ENCODE measurements at regions not wholly inside any gene's neighbourhood (a gene's known extent, or its start where the extent isn't known, plus 50 kb on each side); places are given as distances from the start of the nearest gene placed in this dataset.

DNA sequence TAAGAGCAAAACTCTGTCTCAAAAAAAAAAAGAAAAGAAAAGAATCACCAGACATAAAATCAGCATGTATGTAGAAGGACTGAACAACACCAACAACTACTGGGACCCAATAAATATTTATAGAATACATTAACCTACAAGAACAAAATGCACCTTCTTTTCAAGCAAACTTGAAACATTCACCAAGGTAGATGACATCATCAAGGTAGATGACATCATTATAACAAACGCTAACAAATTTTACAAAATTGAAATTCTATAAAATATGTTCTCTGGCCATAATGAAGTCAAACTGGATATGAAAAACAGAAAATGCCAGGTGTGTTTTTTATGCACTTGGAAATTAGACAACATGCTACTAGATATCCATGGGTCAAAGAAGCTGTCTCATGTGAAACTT, 220.2 kb upstream of the SNX7 start:
- Histone ChIP-seq H3K4me3 (ENCODE audit: low read length) (no peak overlapping the region), H3K36me3 (ENCODE audit: control insufficient read depth, insufficient read depth, low read length) (no peaks in the 10 kb centered on the region), H3K4me1 (ENCODE audit: control insufficient read depth, insufficient read depth, low read length) (no peaks in the 10 kb centered on the region), H3K27me3 (ENCODE audit: control insufficient read depth, insufficient read depth, low read length) (no peaks in the 10 kb centered on the region), H3K9ac (ENCODE audit: low read length) (no peak overlapping the region), H3K27ac (ENCODE audit: low read depth, low read length) (no peak overlapping the region)

DNA sequence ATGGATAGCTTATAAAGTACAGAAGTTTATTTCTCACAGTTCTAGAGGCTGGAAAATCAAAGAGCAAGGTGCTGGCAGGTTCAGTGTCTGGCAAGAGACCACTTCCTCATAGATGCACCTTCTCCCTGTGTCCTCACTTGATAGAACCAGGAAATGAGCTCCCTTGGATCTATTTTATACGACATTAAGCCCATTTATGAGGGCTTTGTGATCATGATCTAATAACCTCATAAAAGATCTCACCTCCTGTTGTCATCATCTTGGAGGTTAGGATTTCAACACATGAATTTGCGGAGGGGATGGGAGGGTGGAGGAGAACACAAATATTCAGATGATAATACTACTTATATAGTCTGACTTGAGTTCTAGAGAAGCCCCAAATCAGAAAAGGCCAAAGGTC, 222.1 kb upstream of the SNX7 start:
- no peaks in the 10 kb centered on the region for H3K27me3 ChIP-seq (ENCODE audit: control insufficient read depth, insufficient read depth, low read length)

DNA sequence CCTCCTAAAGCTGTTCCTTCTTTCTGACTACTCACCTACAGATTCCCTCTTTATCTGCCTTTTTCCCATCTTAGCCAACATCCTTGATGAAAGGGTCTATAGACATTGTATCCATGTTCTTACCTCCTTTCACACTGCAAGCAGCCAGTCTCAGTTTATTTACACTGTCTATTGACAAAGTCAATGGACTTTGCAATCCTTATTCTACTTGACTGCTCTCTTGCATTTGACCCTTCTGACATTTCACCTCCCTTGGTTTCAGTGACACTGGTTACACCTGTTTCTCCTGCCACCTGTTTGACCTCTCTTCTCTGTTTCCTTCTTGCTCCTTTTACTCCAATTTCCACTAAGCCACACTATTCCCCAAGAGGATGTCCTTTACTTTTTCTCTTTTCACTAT, 224.0 kb upstream of the SNX7 start:
- Histone ChIP-seq H3K27me3 (ENCODE audit: control insufficient read depth, insufficient read depth, low read length) (no peaks in the 10 kb centered on the region), H3K4me1 (ENCODE audit: control insufficient read depth, insufficient read depth, low read length) (no peaks in the 10 kb centered on the region), H3K27ac (ENCODE audit: low read depth, low read length) (no peak overlapping the region), H3K36me3 (ENCODE audit: control insufficient read depth, insufficient read depth, low read length) (no peaks in the 10 kb centered on the region), H3K4me3 (ENCODE audit: low read length) (no peak overlapping the region), H3K9ac (ENCODE audit: low read length) (no peak overlapping the region)

More for the DNA sequence above, 222.1 kb upstream of the SNX7 start:
- H3K9ac ChIP-seq (ENCODE audit: low read length): no peak overlapping the region
- H3K4me1 ChIP-seq (ENCODE audit: control insufficient read depth, insufficient read depth, low read length): no peaks in the 10 kb centered on the region
- no peak overlapping the region for H3K4me3 ChIP-seq (ENCODE audit: low read length)
- H3K27ac ChIP-seq (ENCODE audit: low read depth, low read length): no peak overlapping the region
- H3K36me3 ChIP-seq (ENCODE audit: control insufficient read depth, insufficient read depth, low read length): no peaks in the 10 kb centered on the region

DNA sequence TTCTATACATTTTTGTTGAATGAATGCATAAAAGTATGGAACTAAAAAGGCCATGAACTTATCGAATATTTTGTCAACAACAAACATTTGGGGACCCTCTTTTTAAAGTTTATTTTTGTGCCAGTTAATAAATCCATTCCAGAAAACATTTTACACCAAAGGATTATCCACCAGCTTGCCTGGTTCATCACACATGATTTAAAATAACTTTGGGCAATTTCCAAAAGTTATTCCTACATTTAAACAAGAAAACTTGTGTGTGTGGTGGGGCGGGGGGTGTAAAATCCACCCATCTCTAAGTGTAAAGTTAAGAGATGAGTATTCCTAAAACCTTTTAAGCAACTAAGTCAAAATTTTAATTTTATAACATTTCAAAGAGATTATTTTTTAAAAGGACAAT, 224.5 kb upstream of the SNX7 start:
- Histone ChIP-seq H3K36me3 (ENCODE audit: control insufficient read depth, insufficient read depth, low read length) (no peaks in the 10 kb centered on the region), H3K4me1 (ENCODE audit: control insufficient read depth, insufficient read depth, low read length) (no peaks in the 10 kb centered on the region), H3K9ac (ENCODE audit: low read length) (no peak overlapping the region), H3K27ac (ENCODE audit: low read depth, low read length) (no peak overlapping the region), H3K4me3 (ENCODE audit: low read length) (no peak overlapping the region), H3K27me3 (ENCODE audit: control insufficient read depth, insufficient read depth, low read length) (no peaks in the 10 kb centered on the region)

DNA sequence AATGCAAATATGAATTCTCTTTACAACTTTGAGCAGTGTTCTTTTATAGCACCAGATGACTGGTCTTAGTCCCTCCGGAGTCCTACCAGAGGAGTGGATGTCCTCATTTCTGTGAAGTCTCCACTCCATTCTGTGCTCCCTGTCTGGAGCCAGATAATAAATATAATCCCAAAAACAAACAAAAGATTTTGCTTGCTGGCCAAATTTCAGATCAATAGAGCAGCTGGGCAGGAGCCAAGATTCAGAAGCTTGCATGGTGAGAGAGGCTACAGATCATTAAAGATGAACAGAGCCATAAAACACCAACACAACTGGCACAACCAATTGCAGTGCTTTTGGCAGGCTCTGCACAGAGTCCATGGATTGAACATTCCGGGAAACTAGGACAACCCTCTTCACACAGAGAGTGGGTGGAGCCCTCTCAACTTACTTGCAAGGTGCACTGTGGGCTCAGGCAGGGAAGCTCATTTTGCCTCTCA, 231.5 kb upstream of the SNX7 start:
- H3K27me3 ChIP-seq (ENCODE audit: control insufficient read depth, insufficient read depth, low read length): no peaks in the 10 kb centered on the region
- H3K4me1 ChIP-seq (ENCODE audit: control insufficient read depth, insufficient read depth, low read length): no peaks in the 10 kb centered on the region
- H3K4me3 ChIP-seq (ENCODE audit: low read length): no peak overlapping the region
- no peak overlapping the region for H3K9ac ChIP-seq (ENCODE audit: low read length)
- H3K27ac ChIP-seq (ENCODE audit: low read depth, low read length): no peak overlapping the region
- H3K36me3 ChIP-seq (ENCODE audit: control insufficient read depth, insufficient read depth, low read length): no peaks in the 10 kb centered on the region

DNA sequence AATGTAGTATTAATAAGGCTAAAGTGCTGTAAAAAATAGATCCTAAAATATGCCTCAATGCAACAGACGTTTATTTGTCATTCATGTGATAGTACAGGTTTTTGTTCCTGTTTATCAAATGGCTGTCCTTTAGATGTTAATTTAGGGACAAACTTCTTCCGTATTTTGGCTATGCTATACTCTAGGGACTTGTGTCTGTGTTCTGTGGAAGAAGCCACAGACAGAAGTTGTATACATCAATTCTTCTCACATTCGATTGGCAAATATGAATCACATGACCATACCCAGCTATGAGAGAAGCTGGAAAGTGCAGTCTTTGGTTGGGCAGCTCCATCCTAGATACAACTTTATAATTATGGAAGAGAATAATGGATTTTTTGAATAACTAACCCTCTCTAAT, 232.7 kb upstream of the SNX7 start:
- Histone ChIP-seq H3K27me3 (ENCODE audit: control insufficient read depth, insufficient read depth, low read length) (no peaks in the 10 kb centered on the region), H3K9ac (ENCODE audit: low read length) (no peak overlapping the region), H3K27ac (ENCODE audit: low read depth, low read length) (no peak overlapping the region), H3K4me1 (ENCODE audit: control insufficient read depth, insufficient read depth, low read length) (no peaks in the 10 kb centered on the region), H3K36me3 (ENCODE audit: control insufficient read depth, insufficient read depth, low read length) (no peaks in the 10 kb centered on the region), H3K4me3 (ENCODE audit: low read length) (no peak overlapping the region)

DNA sequence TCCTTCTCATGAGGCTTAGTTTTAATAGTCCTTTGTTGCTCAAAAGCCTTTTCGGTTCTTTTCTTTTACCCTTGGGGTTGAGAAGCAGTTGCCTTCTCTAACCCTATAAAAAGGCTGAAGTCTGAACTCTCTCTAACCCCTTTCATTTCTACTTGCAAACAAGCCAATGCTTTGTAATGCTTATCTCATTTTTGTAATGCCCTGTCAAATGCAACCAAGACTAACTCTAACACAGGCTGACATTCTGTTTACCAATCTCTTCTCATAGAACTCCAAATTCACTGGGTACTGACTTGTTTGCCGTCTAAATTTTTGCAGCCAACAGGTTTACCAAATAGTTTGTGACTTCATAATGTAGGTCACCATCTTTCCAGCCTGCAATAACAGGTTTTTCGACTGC, 233.9 kb upstream of the SNX7 start:
- no peaks in the 10 kb centered on the region for H3K4me1 ChIP-seq (ENCODE audit: control insufficient read depth, insufficient read depth, low read length)
- no peak overlapping the region for H3K9ac ChIP-seq (ENCODE audit: low read length)
- no peak overlapping the region for H3K27ac ChIP-seq (ENCODE audit: low read depth, low read length)
- no peaks in the 10 kb centered on the region for H3K27me3 ChIP-seq (ENCODE audit: control insufficient read depth, insufficient read depth, low read length)
- H3K4me3 ChIP-seq (ENCODE audit: low read length): no peak overlapping the region
- H3K36me3 ChIP-seq (ENCODE audit: control insufficient read depth, insufficient read depth, low read length): no peaks in the 10 kb centered on the region

DNA sequence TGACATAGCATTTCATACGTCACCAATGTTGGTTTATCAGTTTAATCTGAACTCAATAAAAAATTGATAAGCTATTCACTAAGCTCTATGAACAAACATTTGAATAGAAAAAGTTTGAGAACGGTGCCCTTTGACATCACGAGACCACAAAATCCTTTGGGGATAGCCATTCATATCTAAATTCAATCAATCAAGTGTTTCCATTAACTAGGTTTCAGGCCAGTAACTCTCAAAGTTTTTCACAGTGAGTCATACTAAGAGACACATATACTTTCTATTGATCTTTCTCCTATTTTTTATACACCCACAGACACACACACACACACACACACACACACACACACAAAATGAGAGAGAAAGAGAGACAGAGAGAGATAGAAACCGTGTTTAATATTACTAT, 235.4 kb upstream of the SNX7 start:
- H3K9ac ChIP-seq (ENCODE audit: low read length): no peak overlapping the region
- H3K27ac ChIP-seq (ENCODE audit: low read depth, low read length): no peak overlapping the region
- no peaks in the 10 kb centered on the region for H3K27me3 ChIP-seq (ENCODE audit: control insufficient read depth, insufficient read depth, low read length)
- H3K4me3 ChIP-seq (ENCODE audit: low read length): no peak overlapping the region
- no peaks in the 10 kb centered on the region for H3K36me3 ChIP-seq (ENCODE audit: control insufficient read depth, insufficient read depth, low read length)
- no peaks in the 10 kb centered on the region for H3K4me1 ChIP-seq (ENCODE audit: control insufficient read depth, insufficient read depth, low read length)

DNA sequence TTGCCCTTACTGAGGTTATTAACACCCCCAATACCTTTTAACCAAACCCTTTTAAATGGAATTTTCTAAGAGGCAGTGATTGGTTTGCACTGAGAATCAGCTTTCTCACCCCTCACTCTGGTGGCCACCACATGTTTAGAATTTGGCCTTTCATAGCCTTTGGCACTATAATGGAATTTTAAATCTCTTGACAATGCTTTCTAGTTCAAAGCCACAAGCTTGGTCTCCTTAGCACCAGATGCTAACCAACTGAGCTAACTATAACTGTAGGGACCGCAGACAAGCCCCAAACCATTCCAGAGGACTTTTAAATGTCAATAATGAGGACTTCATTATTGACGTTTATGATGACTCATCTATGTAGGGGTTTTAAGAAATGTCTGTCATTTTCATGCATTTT, 238.7 kb upstream of the SNX7 start:
- Histone ChIP-seq H3K36me3 (ENCODE audit: control insufficient read depth, insufficient read depth, low read length) (no peaks in the 10 kb centered on the region), H3K9ac (ENCODE audit: low read length) (no peak overlapping the region), H3K4me3 (ENCODE audit: low read length) (no peak overlapping the region), H3K27ac (ENCODE audit: low read depth, low read length) (no peak overlapping the region), H3K4me1 (ENCODE audit: control insufficient read depth, insufficient read depth, low read length) (no peaks in the 10 kb centered on the region), H3K27me3 (ENCODE audit: control insufficient read depth, insufficient read depth, low read length) (no peaks in the 10 kb centered on the region)

DNA sequence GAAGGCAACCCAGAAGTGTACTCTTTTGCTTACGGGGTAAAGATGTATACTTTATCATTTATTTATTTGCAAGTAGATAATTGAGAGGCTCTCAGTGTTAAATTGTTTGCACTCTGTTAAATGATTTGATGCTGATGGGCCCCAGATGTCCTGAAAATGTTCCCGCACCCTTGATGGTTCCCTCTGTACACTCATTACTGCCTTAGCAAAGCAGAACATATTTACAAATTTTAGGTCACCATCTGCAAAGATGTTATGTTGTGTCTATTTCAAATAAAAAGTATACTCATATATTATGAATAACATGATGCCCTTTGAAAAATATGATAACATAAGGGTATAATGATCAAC, 240.5 kb upstream of the SNX7 start:
- no peaks in the 10 kb centered on the region for H3K4me1 ChIP-seq (ENCODE audit: control insufficient read depth, insufficient read depth, low read length)
- H3K36me3 ChIP-seq (ENCODE audit: control insufficient read depth, insufficient read depth, low read length): no peaks in the 10 kb centered on the region
- no peak overlapping the region for H3K4me3 ChIP-seq (ENCODE audit: low read length)
- no peaks in the 10 kb centered on the region for H3K27me3 ChIP-seq (ENCODE audit: control insufficient read depth, insufficient read depth, low read length)
- no peak overlapping the region for H3K27ac ChIP-seq (ENCODE audit: low read depth, low read length)
- H3K9ac ChIP-seq (ENCODE audit: low read length): no peak overlapping the region

DNA sequence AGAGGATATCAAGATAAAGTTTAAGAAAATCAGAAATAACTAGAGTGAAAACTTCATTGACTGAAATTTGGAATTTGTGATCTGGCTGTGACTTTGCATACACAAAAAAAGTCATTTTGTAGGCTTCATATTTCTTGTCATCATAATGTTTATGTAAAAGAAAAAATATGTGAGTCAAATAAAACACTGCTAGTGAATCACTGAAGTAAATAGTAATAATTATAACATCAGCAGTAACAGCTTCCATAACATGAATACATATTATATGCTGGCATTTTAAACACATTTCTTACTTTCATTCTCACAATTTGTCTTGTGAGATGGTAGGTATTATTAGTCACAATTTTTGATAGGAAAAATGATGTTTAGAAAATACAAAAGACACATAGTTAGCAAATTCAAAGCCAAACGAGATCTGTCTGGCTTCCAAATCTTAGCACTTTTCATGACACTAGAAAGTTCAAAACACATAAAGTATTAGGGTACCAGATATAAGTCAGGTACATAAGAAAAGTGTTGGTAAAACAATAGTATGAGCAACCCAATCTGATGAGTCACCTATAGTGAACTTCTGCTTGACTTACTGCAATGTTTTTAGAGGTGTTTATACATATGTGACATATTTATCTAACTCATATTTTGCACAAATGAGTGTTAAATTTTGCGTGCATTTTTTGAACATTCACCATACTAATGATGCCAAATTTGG, 241.0 kb upstream of the SNX7 start:
- Histone ChIP-seq H3K27me3 (ENCODE audit: control insufficient read depth, insufficient read depth, low read length) (no peaks in the 10 kb centered on the region), H3K4me3 (ENCODE audit: low read length) (no peak overlapping the region), H3K36me3 (ENCODE audit: control insufficient read depth, insufficient read depth, low read length) (no peaks in the 10 kb centered on the region), H3K9ac (ENCODE audit: low read length) (no peak overlapping the region), H3K27ac (ENCODE audit: low read depth, low read length) (no peak overlapping the region), H3K4me1 (ENCODE audit: control insufficient read depth, insufficient read depth, low read length) (no peaks in the 10 kb centered on the region)

DNA sequence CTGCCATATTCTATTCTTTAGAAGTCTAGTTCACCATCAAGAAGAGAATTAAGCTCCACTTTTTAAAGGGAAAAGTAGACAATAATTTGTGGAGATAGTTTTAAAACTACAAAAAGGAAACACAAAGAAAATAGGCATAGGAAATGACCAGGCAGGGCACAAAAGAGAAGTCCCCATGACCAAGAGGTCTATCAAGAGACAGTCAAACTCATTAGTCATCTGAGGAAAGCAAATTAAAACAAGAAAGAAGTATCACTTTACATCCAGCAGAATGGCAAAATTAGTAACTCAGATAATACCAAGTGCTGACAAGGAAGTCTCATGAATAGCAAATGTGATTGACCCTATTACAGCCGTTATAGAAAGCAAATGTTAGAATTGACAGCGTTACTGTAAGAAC, 243.7 kb upstream of the SNX7 start:
- no peaks in the 10 kb centered on the region for H3K36me3 ChIP-seq (ENCODE audit: control insufficient read depth, insufficient read depth, low read length)
- no peaks in the 10 kb centered on the region for H3K4me1 ChIP-seq (ENCODE audit: control insufficient read depth, insufficient read depth, low read length)
- H3K9ac ChIP-seq (ENCODE audit: low read length): no peak overlapping the region
- H3K27ac ChIP-seq (ENCODE audit: low read depth, low read length): no peak overlapping the region
- H3K27me3 ChIP-seq (ENCODE audit: control insufficient read depth, insufficient read depth, low read length): no peaks in the 10 kb centered on the region
- no peak overlapping the region for H3K4me3 ChIP-seq (ENCODE audit: low read length)

DNA sequence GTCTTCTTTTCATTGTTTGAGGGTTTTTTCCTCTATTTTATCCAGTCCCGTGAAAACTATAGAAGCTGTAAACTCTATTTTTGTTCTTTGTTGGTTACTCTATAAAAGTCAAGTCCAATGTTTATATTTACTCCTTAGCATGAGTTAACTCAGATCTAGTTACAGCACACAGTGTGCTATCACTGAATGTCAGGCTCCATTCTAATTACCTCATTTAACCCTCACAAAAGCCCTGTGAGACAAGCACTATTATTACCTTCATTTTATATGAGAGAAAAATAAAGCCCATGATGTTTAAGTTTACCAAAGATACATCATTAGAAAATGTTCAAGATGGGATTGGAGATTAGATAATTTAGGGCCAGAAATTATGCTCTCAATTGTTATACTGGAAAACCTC, 251.4 kb upstream of the SNX7 start:
- no peaks in the 10 kb centered on the region for H3K27me3 ChIP-seq (ENCODE audit: control insufficient read depth, insufficient read depth, low read length)

More for the DNA sequence above, 251.4 kb upstream of the SNX7 start:
- H3K4me3 ChIP-seq (ENCODE audit: low read length): no peak overlapping the region
- no peaks in the 10 kb centered on the region for H3K4me1 ChIP-seq (ENCODE audit: control insufficient read depth, insufficient read depth, low read length)
- no peak overlapping the region for H3K9ac ChIP-seq (ENCODE audit: low read length)
- no peak overlapping the region for H3K27ac ChIP-seq (ENCODE audit: low read depth, low read length)
- H3K36me3 ChIP-seq (ENCODE audit: control insufficient read depth, insufficient read depth, low read length): no peaks in the 10 kb centered on the region
